HG03064 (cell line): ENCODE measurements at regions not wholly inside any gene's neighbourhood (a gene's known extent, or its start where the extent isn't known, plus 50 kb on each side); places are given as distances from the start of the nearest gene placed in this dataset.
"Not testable (repeated sequence)": the region's sequence is repeated elsewhere in the genome, so short reads cannot be mapped to it uniquely, and the experiment has no call there.

Experiments used
- ATAC-seq: cut with Tn5 transposase; IDR thresholded peaks from one replicate; pipeline ENCODE4 v1.9.1; 2021; ENCODE audit warnings: low read depth; ENCODE audit not compliant: unreplicated experiment

DNA sequence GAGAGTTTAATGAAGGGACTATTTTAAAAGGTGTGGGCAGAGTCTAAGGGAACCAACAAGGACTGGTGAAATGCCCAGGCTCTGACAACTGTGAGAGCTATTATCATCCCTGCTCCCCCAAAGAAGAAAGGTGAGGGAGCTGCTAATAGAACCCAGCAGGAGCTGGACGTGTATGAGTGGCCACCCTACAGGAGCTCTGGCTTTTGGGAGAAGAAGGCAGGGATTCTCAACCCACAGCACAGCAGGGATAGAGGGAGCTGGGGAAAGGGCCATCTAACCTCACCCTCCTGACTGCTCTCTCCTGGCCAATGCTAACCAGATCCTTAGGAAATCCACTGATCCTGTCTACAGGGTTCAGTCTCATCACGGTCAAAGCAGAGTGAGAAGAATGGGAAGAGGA, 57.1 kb downstream of the GRIN2B start:
- ATAC-seq, result no peak

DNA sequence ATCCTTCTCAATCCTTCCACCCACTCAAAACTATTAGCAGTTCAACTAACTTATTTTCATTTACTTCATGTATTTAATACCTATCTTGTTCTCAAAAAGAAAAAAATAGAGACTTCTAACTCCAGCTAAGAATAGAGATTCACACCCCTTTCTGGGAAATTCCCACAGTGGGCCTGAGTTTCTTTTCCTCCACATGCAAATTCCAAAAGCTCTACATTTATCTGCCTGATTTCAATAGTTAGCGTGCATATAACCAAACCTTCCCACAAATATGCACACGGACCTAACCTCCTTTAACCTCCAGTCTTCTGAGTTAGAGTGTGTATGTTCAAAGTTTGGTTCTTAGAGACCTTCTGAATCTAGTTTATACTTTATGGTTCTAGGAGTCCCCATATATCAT, 62.5 kb downstream of the GRIN2B start:
- ATAC-seq, result no peak

DNA sequence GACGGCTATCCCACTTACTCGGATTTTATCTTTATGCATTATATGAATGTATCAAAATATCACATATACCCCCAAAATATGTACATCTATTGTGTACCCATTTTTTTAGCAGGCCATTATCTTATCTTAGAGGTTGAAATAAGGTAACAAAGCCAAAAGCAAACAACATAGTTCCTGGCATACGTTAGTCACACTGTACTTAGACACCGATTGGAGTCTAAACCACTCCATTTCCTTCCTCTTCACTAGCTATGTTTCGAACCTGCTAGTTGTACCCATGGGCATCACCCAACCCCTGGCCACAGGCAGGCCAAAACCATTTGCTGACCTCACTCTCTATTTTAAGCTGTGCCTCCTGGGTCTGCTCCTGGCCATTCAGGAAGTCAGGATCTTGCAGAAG, 66.3 kb downstream of the GRIN2B start:
- ATAC-seq, result no peak

- no peak for ATAC-seq
These were observed 68.0 kb downstream of the GRIN2B start for GRCh38 chr12:13913371-13913770.

DNA sequence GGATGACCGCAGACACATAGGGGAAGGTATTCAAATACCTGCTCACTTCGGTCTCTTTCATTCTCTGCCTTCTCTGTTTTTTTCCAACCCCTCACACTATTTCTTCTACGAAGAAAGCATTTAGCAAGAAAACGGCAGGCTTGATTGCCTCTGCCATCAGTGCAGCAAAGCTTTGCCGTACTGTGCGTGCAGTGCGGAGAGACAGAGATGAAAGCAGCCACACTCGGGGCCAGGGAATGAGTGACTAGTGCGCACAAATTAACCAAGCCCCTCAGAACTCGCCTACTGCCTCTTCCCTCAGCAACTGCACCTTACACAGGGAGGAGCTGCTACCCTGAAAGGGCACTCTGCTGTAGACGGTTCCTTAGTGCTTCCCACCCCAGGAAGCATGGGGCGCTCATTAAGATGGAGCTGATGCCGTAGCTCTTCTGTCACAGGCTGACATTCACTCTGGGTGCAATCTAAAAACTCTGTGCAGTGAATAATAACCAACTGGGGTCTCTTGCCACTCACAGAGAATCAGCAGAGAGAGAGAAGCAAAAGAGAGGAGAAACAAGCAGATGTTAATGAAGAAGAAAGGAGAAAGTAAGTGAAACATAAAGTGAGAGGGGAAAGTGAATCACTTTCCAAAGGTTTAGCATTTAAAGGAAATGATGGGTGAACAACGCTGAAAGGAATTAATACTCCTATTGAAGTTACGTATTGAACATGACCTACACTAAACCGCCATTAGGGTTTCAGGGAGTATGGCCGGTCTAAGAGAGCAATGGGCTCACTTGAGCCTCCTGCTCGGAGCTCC, 69.4 kb downstream of the GRIN2B start:
- no peak for ATAC-seq

- no peak for ATAC-seq
These were observed 75.6 kb downstream of the GRIN2B start for GRCh38 chr12:13905794-13906193.

- ATAC-seq, result no peak
These were observed 80.7 kb downstream of the GRIN2B start for GRCh38 chr12:13900718-13901117.

DNA sequence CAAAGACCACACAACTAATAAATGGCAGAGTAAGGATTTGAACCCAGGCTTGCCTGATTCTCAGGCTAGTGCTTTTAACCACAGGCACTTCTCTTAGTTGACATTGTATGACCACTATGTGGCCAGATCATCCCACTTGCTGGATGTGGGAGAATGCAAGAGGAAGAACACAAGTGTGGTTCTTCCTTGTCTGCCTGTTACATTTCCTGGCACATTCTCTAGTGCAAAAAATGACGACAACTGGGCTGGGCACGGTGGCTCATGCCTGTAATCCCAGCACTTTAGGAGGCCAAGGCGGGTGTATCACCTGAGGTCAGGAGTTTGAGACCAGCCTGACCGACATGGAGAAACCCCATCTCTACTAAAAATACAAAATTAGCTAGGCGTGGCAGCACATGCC, 83.0 kb downstream of the GRIN2B start:
- not testable (repeated sequence) for ATAC-seq

DNA sequence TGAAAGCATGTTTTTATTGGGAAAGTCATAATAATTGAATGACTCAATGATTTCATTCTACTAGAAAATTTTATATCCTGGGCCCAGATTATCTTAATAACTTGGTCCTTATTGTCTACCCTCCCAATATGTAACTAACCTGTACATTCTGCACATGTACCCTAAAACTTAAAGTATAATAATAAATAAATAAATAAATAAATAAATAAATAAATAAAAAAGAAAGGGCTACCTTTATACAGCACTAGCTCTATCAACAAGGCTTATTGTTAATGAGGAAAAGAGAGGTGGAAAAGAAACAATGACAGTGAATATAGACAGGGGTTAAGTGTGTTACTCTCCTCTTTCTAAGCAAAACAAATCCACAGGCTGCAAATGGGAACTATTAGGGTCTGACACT, 83.6 kb downstream of the GRIN2B start:
- no peak for ATAC-seq

DNA sequence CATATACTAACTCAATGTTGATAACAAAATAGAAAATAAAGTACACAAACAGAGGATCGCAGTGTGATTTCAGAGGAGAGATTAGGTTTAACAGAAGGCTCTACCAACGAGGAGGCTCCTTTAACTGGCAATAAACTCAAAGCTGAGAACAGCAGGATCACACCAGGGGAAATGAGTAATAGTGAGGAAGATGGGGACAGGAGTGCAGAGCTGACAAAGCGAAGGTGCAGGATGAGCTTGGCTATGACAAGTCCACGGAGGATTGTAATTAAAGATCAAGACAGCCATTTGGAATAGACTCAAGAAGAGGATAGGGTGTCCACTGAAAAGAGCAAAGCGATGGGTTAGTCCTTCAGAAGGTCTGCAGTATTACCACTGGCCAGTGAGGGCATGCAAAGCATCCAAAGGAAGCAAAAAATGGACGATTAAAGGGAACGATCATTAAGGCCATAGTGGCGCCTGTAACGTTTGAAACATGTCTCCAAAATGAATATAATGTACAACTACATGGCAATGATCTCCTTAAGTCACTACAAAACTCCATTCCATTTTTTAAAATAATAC, 85.3 kb downstream of the GRIN2B start:
- no peak for ATAC-seq

- ATAC-seq, result no peak
These were observed 89.5 kb downstream of the GRIN2B start for GRCh38 chr12:13891902-13892301.

GRCh38 chr12:13890943-13891342, 90.5 kb downstream of the GRIN2B start:
- no peak for ATAC-seq

GRCh38 chr12:13887779-13888388, 93.5 kb downstream of the GRIN2B start:
- ATAC-seq, result no peak

- ATAC-seq, result no peak
These were observed 99.2 kb downstream of the GRIN2B start for GRCh38 chr12:13882176-13882575.

GRCh38 chr12:13880613-13881012, 100.8 kb downstream of the GRIN2B start:
- no peak for ATAC-seq

DNA sequence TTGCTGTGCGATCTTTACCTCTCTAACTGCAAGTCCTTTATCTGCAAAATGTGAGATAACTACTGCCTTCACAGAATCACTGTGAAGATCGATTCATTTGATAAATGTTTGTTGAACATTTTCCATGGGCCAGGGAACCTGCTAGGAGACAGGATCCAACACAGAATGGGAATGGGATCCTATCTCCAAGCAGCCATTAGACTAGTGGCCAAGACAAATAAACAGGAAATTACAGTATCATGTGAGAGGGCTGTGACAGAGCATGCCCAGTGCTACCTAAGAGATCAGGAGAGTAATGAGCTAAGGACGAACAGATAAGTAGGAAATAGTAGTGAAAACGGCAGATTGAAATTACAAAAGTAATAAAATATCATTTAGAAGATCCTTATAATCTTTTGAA, 105.7 kb downstream of the GRIN2B start:
- no peak for ATAC-seq

GRCh38 chr12:13870255-13870654, 111.1 kb downstream of the GRIN2B start:
- no peak for ATAC-seq

DNA sequence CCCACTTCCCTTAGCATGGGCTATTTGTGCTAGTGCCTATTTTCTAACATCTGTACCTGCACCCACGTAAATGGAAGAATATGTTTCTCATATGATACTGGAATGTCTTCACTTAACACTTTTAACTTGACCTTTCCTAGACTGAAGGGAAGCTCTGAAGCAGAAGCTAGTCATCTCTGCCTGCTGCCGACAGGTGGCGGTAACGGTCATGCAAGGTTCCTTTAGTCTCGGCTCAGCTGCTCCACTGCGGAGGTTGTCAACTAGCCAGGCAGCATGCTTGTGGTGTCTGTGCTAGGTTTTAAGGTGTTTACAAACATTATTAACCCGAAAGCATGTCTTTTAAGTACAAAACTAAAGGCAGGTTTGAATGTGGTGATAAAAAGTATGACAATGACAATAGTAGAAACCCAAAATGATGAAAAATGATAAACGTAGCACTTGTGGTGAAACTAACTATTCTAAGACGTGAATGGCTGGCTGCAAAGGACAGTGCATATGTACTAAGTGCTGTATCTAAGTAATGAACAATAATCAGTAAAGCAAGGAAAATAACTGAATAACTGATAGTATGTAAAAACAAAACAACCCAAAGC, 117.2 kb downstream of the GRIN2B start:
- ATAC-seq, result no peak

DNA sequence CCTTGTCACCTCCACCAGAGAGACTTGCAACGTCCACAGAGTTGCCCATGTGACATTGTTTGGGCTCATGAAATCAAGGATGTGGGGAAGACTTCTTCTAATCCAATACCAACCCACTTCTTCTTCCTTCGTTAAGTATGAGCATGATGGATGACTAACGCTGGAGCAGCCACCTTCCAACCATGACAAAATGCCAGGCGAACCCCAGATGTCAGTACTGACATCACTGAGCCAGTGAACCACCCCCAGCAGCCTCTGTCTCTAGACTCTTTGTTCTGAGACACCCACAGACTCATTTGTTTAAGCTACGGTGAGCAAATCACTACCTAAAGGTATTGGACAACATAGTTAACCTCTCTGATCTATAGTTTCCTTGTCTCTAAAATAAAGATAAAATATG, 123.7 kb downstream of the GRIN2B start:
- no peak for ATAC-seq

GRCh38 chr12:13853471-13853870, 127.9 kb downstream of the GRIN2B start:
- no peak for ATAC-seq

DNA sequence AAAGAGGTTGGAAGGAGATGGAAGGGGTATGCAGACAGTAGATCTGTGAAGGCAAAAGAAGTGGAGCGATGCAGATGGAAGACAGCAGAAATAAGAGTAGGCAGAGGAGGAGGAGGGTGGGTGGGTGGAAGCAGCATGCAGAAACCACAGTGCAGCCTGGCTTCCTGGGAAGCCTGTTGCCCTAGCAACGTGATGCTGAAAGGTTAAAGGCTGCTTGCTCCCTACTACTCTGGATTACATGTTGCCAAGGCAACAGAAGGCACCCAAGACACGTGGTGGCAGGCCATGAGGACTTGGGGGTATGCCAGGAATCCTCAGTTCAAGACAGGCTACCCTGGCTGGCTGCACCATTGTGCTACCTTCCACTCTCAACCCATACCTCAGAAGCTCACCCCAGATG, 129.6 kb downstream of the GRIN2B start:
- ATAC-seq, result no peak

GRCh38 chr12:13849456-13849855, 131.9 kb downstream of the GRIN2B start:
- no peak for ATAC-seq
